GM12878 (cell line): ENCODE measurements at regions not wholly inside any gene's neighbourhood (a gene's known extent, or its start where the extent isn't known, plus 50 kb on each side); places are given as distances from the start of the nearest gene placed in this dataset.

ENCODE experiments used
- CHD1 ChIP-seq: IDR thresholded peaks from 2 replicates; pipeline ENCODE4 v1.6.1; 2012; ENCODE audit warnings: low read depth, low read length, improper control_type of control experiment
- CTCF ChIP-seq, 3 experiments: IDR thresholded peaks in 2 of 3; conservative IDR thresholded peaks in 1 of 3; 2 replicates each; pipeline ENCODE4 v1.5.1; 2011; ENCODE audit warnings: low read depth in 3 of 3, low read length in 3 of 3, mild to moderate bottlenecking in 3 of 3, control low read depth in 2 of 3, moderate library complexity in 2 of 3, inconsistent platforms in 1 of 3, mixed read lengths in 1 of 3; ENCODE audit not compliant: control insufficient read depth in 2 of 3, insufficient read depth in 1 of 3; ENCODE audit errors: extremely low read depth in 1 of 3
- FOXK2 ChIP-seq: fragments of 450-650 bp; IDR thresholded peaks from 2 replicates; pipeline ENCODE4 v1.6.1; 2017; ENCODE audit warnings: mild to moderate bottlenecking, moderate library complexity
- POLR2A ChIP-seq: IDR thresholded peaks from 2 replicates; pipeline ENCODE4 v1.6.1; 2011; ENCODE audit warnings: low read depth, mild to moderate bottlenecking, low read length
- POLR2AphosphoS5 ChIP-seq: IDR thresholded peaks from 2 replicates; pipeline ENCODE4 v1.6.1; 2011; ENCODE audit warnings: mild to moderate bottlenecking, low read length, inconsistent platforms
- SMC3 ChIP-seq: IDR thresholded peaks from 2 replicates; pipeline ENCODE4 v1.6.1; 2011; ENCODE audit warnings: low read length, improper control_type of control experiment, borderline replicate concordance
- USF1 ChIP-seq: IDR thresholded peaks from 2 replicates; pipeline ENCODE4 v1.6.1; 2011; ENCODE audit warnings: borderline replicate concordance, low read depth, mild to moderate bottlenecking, moderate library complexity, mixed read lengths, low read length; ENCODE audit not compliant: insufficient read depth; ENCODE audit errors: extremely low read length
- ZNF274 ChIP-seq: IDR thresholded peaks from one replicate; pipeline ENCODE4 v1.8.0; 2011; ENCODE audit not compliant: insufficient read length, insufficient read depth

GRCh38 chr3:95511828-95512227 is 1302.6 kb upstream of the EPHA6 start:
- TF ChIP-seq CTCF (IDR thresholded peaks at IDR 0.05 in 2 of 3, conservative IDR thresholded peaks at IDR 0.05 in 1 of 3; ENCODE audit: control insufficient read depth in 2 of 3, extremely low read depth in 1 of 3, insufficient read depth in 1 of 3, low read depth in 3 of 3, low read length in 3 of 3) (no peak), POLR2AphosphoS5 (no peak), POLR2A (no peak), FOXK2 (no peak), ZNF274 (no peak), CHD1 (no peak), SMC3 (no peak), USF1 (no peak)
